HEK293 (cell line): ENCODE measurements at regions not wholly inside any gene's neighbourhood (a gene's known extent, or its start where the extent isn't known, plus 50 kb on each side); places are given as distances from the start of the nearest gene placed in this dataset.

ENCODE experiments used
- CTCF ChIA-PET: fragments of 350-600 bp; formaldehyde crosslinking; extraction: SDS; loops from one replicate; lab custom pipeline; 2021; ENCODE audit warnings: antibody characterized with exemption; lab: Yijun Ruan, JAX
- POLR2A ChIA-PET: fragments of 300-600 bp; formaldehyde crosslinking; extraction: SDS; loops from one replicate; lab custom pipeline; 2020; ENCODE audit warnings: antibody characterized with exemption, inconsistent platforms; lab: Yijun Ruan, JAX
- H3K27ac ChIP-seq: fragments of 200-500 bp; sonication (Bioruptor generic); 2 replicates; pipeline ENCODE4 v1.5.1; 2014; ENCODE audit warnings: low read depth, low read length, control low read depth, inconsistent platforms; ENCODE audit errors: extremely low read depth
- H3K36me3 ChIP-seq, 2 experiments: fragments of 200-500 bp in 1 of 2; sonication (Bioruptor generic) in 1 of 2; 1 replicate in 1 of 2; 2 replicates in 1 of 2; pipeline ENCODE4 v1.5.1; 2014 to 2017; ENCODE audit warnings: inconsistent platforms in 2 of 2, low read length in 2 of 2; ENCODE audit not compliant: control insufficient read depth in 2 of 2, insufficient read depth in 1 of 2
- H3K4me1 ChIP-seq: fragments of 200-500 bp; sonication (Bioruptor generic); 2 replicates; pipeline ENCODE4 v1.5.1; 2014; ENCODE audit warnings: mild to moderate bottlenecking, low read length, inconsistent platforms; ENCODE audit not compliant: control insufficient read depth, insufficient read depth
- H3K4me3 ChIP-seq: 2 replicates; pipeline ENCODE4 v1.5.1; 2011; ENCODE audit warnings: low read depth, mild to moderate bottlenecking, control low read depth, low read length, moderate library complexity
- H3K9me3 ChIP-seq: fragments of 200-500 bp; sonication (Bioruptor generic); 2 replicates; pipeline ENCODE4 v1.5.1; 2014; ENCODE audit warnings: low read depth, low read length, inconsistent platforms; ENCODE audit not compliant: control insufficient read depth, insufficient read depth
- ELK4 ChIP-seq: IDR thresholded peaks from 2 replicates; pipeline ENCODE4 v1.6.1; 2011; ENCODE audit warnings: mild to moderate bottlenecking, low read depth, low read length, borderline replicate concordance
- GLIS2 ChIP-seq: fragments of 450-650 bp; formaldehyde crosslinking; IDR thresholded peaks from 2 replicates; pipeline ENCODE4 v1.5.1; 2016; ENCODE audit warnings: missing biosample characterization, missing genetic modification characterization
- IKZF3 ChIP-seq: fragments of 450-650 bp; IDR thresholded peaks from 2 replicates; pipeline ENCODE4 v1.5.0; 2018; ENCODE audit warnings: missing biosample characterization, mild to moderate bottlenecking, missing genetic modification characterization, moderate library complexity
- INSM2 ChIP-seq: fragments of 450-650 bp; formaldehyde crosslinking; IDR thresholded peaks from 2 replicates; pipeline ENCODE4 v1.5.1; 2016; ENCODE audit warnings: missing biosample characterization, missing genetic modification characterization
- MZF1 ChIP-seq: fragments of 450-650 bp; formaldehyde crosslinking; IDR thresholded peaks from 2 replicates; pipeline ENCODE4 v1.5.1; 2017; ENCODE audit warnings: missing biosample characterization, missing genetic modification characterization, borderline replicate concordance
- OSR2 ChIP-seq: fragments of 450-650 bp; formaldehyde crosslinking; IDR thresholded peaks from 2 replicates; pipeline ENCODE4 v1.5.1; 2016; ENCODE audit warnings: missing biosample characterization, missing genetic modification characterization
- PRDM6 ChIP-seq: fragments of 450-650 bp; formaldehyde crosslinking; IDR thresholded peaks from 2 replicates; pipeline ENCODE4 v1.5.1; 2017; ENCODE audit warnings: missing biosample characterization, missing genetic modification characterization
- SETDB1 ChIP-seq: IDR thresholded peaks from one replicate; pipeline ENCODE4 v1.6.1; 2017; ENCODE audit warnings: mild to moderate bottlenecking, low read length, moderate library complexity, mixed read lengths; ENCODE audit not compliant: insufficient read length
- SP3 ChIP-seq: fragments of 450-650 bp; formaldehyde crosslinking; IDR thresholded peaks from 2 replicates; pipeline ENCODE4 v1.5.1; 2016; ENCODE audit warnings: missing biosample characterization, missing genetic modification characterization
- TSHZ1 ChIP-seq: fragments of 450-650 bp; formaldehyde crosslinking; IDR thresholded peaks from 2 replicates; pipeline ENCODE4 v1.5.1; 2016; ENCODE audit warnings: missing biosample characterization, missing genetic modification characterization, borderline replicate concordance
- ZBTB26 ChIP-seq: fragments of 450-650 bp; formaldehyde crosslinking; optimal IDR thresholded peaks from 2 replicates; pipeline ENCODE3; 2016; ENCODE audit warnings: missing biosample characterization, mild to moderate bottlenecking, missing genetic modification characterization
- ZNF121 ChIP-seq: fragments of 450-650 bp; formaldehyde crosslinking; IDR thresholded peaks from 2 replicates; pipeline ENCODE4 v1.5.1; 2016; ENCODE audit warnings: missing biosample characterization, missing genetic modification characterization
- ZNF132 ChIP-seq: fragments of 450-650 bp; formaldehyde crosslinking; IDR thresholded peaks from 2 replicates; pipeline ENCODE4 v1.5.1; 2017; ENCODE audit warnings: missing biosample characterization, missing genetic modification characterization, borderline replicate concordance
- ZNF169 ChIP-seq: fragments of 450-650 bp; formaldehyde crosslinking; IDR thresholded peaks from 2 replicates; pipeline ENCODE4 v1.5.1; 2016; ENCODE audit warnings: missing biosample characterization, missing genetic modification characterization
- ZNF248 ChIP-seq: fragments of 450-650 bp; formaldehyde crosslinking; IDR thresholded peaks from 2 replicates; pipeline ENCODE4 v1.5.1; 2017; ENCODE audit warnings: missing biosample characterization, missing genetic modification characterization
- ZNF449 ChIP-seq: fragments of 450-650 bp; formaldehyde crosslinking; IDR thresholded peaks from 2 replicates; pipeline ENCODE4 v1.5.1; 2017; ENCODE audit warnings: missing biosample characterization, mild to moderate bottlenecking, missing genetic modification characterization, moderate library complexity
- ZNF621 ChIP-seq: fragments of 450-650 bp; formaldehyde crosslinking; IDR thresholded peaks from 2 replicates; pipeline ENCODE4 v1.5.1; 2017; ENCODE audit warnings: missing biosample characterization, missing genetic modification characterization
- ZNF701 ChIP-seq: fragments of 450-650 bp; formaldehyde crosslinking; IDR thresholded peaks from 2 replicates; pipeline ENCODE4 v1.5.1; 2016; ENCODE audit warnings: missing biosample characterization, missing genetic modification characterization
- ZNF791 ChIP-seq: fragments of 450-650 bp; formaldehyde crosslinking; IDR thresholded peaks from 2 replicates; pipeline ENCODE4 v1.5.1; 2016; ENCODE audit warnings: missing biosample characterization, missing genetic modification characterization
- ZSCAN16 ChIP-seq: fragments of 450-650 bp; formaldehyde crosslinking; IDR thresholded peaks from 2 replicates; pipeline ENCODE4 v1.5.1; 2016; ENCODE audit warnings: missing biosample characterization, missing genetic modification characterization
- ZSCAN5A ChIP-seq: fragments of 450-650 bp; formaldehyde crosslinking; IDR thresholded peaks from 2 replicates; pipeline ENCODE4 v1.5.1; 2016; ENCODE audit warnings: missing biosample characterization, missing genetic modification characterization

GRCh38 chr2:217517402-217517801, 485.4 kb downstream of the TNS1 start (continued):
- TF ChIP-seq INSM2: no peak
- TF ChIP-seq PRDM6: no peak
- TF ChIP-seq ZNF169 (tag by site-specific recombination): no peak
- no peak for TF ChIP-seq ZNF701 (tag by site-specific recombination)
- TF ChIP-seq ZBTB26 (tag by site-specific recombination): no peak

- CTCF ChIA-PET: interaction anchor here (0.7 to 2.5 kb wide), 4 partner anchors 197 to 353 kb away, joined by 3 to 9 read pairs (median 6); no protein-coding TSS in a partner anchor
- no peak overlapping the region for H3K27ac ChIP-seq
- H3K4me1 ChIP-seq: no peaks in the 10 kb centered on the region
- H3K9me3 ChIP-seq: no peaks in the 10 kb centered on the region
- POLR2A ChIA-PET: no interaction called here
- H3K36me3 ChIP-seq: no peaks in the 10 kb centered on the region
- H3K4me3 ChIP-seq: no peak overlapping the region
- TF ChIP-seq SP3 (no peak), GLIS2 (tag by site-specific recombination) (no peak), ZNF121 (no peak), OSR2 (tag by site-specific recombination) (no peak), ZNF791 (tag by site-specific recombination) (no peak), TSHZ1 (tag by site-specific recombination) (no peak), INSM2 (no peak), ZNF449 (tag by site-specific recombination) (no peak), ZSCAN5A (tag by site-specific recombination) (no peak), MZF1 (no peak), IKZF3 (tag by site-specific recombination) (no peak), ELK4 (no peak), ZNF132 (tag by site-specific recombination) (no peak), ZNF248 (tag by site-specific recombination) (no peak), ZNF621 (no peak), ZSCAN16 (tag by site-specific recombination) (no peak), SETDB1 (no peak)
Measured at GRCh38 chr2:217515615-217516309, 487.0 kb downstream of the TNS1 start.
